Mesothelial cell of epicardium (in vitro differentiated cells): ENCODE measurements at regions not wholly inside any gene's neighbourhood (a gene's known extent, or its start where the extent isn't known, plus 50 kb on each side); places are given as distances from the start of the nearest gene placed in this dataset.

Source experiments
- DNase-seq, 2 experiments: peaks; one replicate each; pipeline ENCODE4 v3.0.0; 2021; ENCODE audit warnings: low spot score in 2 of 2; ENCODE audit not compliant: unreplicated experiment in 2 of 2
- H3K27ac Mint-ChIP-seq: 2 replicates; pipeline ENCODE4 v1.8.0; 2021; ENCODE audit warnings: mixed read lengths
- H3K27me3 Mint-ChIP-seq: 2 replicates; pipeline ENCODE4 v1.8.0; 2021; ENCODE audit warnings: low read depth, mixed read lengths
- H3K36me3 Mint-ChIP-seq: 2 replicates; pipeline ENCODE4 v1.8.0; 2021; ENCODE audit warnings: mixed read lengths
- H3K4me1 Mint-ChIP-seq: 2 replicates; pipeline ENCODE4 v1.8.0; 2021; ENCODE audit warnings: mixed read lengths
- H3K4me3 Mint-ChIP-seq: 2 replicates; pipeline ENCODE4 v1.8.0; 2021; ENCODE audit warnings: mild to moderate bottlenecking, moderate library complexity, mixed read lengths
- H3K9me3 Mint-ChIP-seq: 2 replicates; pipeline ENCODE4 v1.8.0; 2021; ENCODE audit warnings: mixed read lengths
- TF ChIP-seq, protein P1 (sequence below): fragments of 200-600 bp; sonication (generic); IDR thresholded peaks from one replicate; pipeline ENCODE4 v1.5.0; 2021; ENCODE audit warnings: antibody characterized with exemption; ENCODE audit not compliant: unreplicated experiment

DNA sequence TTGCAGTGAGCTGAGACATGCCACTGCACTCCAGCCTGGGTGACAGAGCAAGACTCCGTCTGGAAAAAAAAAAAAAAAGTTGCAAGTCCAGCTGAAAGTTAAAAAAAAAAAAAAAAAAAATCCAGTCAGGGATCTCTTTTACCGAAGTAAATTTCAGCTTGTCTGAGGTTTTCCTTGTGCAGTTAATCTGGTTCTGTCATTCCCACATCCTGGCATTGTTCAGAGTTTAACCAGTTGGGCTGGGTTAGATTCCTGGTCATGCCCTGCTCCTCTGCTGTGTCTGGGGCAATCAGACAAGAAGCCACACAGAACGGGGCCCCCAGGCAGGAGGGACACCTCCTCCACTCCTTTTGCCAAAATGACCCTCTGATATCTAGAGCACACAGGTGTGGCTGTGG, 84.1 kb upstream of the KLHL25 start:
- Mint-ChIP-seq H3K9me3 (no peaks in the 10 kb centered on the region), H3K27ac (no peak overlapping the region), H3K4me3 (no peak overlapping the region), H3K36me3 (no peaks in the 10 kb centered on the region), H3K27me3 (peaks cover 31% of the 10 kb centered on the region), H3K4me1 (peaks cover 2% of the 10 kb centered on the region)
- no peak for DNase-seq
- TF ChIP-seq, protein P1, sequence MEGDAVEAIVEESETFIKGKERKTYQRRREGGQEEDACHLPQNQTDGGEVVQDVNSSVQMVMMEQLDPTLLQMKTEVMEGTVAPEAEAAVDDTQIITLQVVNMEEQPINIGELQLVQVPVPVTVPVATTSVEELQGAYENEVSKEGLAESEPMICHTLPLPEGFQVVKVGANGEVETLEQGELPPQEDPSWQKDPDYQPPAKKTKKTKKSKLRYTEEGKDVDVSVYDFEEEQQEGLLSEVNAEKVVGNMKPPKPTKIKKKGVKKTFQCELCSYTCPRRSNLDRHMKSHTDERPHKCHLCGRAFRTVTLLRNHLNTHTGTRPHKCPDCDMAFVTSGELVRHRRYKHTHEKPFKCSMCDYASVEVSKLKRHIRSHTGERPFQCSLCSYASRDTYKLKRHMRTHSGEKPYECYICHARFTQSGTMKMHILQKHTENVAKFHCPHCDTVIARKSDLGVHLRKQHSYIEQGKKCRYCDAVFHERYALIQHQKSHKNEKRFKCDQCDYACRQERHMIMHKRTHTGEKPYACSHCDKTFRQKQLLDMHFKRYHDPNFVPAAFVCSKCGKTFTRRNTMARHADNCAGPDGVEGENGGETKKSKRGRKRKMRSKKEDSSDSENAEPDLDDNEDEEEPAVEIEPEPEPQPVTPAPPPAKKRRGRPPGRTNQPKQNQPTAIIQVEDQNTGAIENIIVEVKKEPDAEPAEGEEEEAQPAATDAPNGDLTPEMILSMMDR, result no peak

- TF ChIP-seq, protein P1, result no peak
- no peak overlapping the region for H3K4me3 Mint-ChIP-seq
- H3K4me1 Mint-ChIP-seq, result peaks cover 4% of the 10 kb centered on the region
- peaks cover 32% of the 10 kb centered on the region for H3K27me3 Mint-ChIP-seq
- DNase-seq, result no peak
- no peak overlapping the region for H3K27ac Mint-ChIP-seq
- no peaks in the 10 kb centered on the region for H3K9me3 Mint-ChIP-seq
- H3K36me3 Mint-ChIP-seq, result no peaks in the 10 kb centered on the region
Measured at GRCh38 chr15:85879334-85880163, 84.8 kb upstream of the KLHL25 start.

GRCh38 chr15:85880501-85881190, 85.9 kb upstream of the KLHL25 start:
- H3K4me1 Mint-ChIP-seq, result peaks cover 4% of the 10 kb centered on the region
- TF ChIP-seq, protein P1, result no peak
- no peak overlapping the region for H3K27ac Mint-ChIP-seq
- H3K27me3 Mint-ChIP-seq, result peaks cover 35% of the 10 kb centered on the region
- H3K36me3 Mint-ChIP-seq, result no peaks in the 10 kb centered on the region
- no peak for DNase-seq
- H3K4me3 Mint-ChIP-seq, result no peak overlapping the region
- H3K9me3 Mint-ChIP-seq, result no peaks in the 10 kb centered on the region

DNA sequence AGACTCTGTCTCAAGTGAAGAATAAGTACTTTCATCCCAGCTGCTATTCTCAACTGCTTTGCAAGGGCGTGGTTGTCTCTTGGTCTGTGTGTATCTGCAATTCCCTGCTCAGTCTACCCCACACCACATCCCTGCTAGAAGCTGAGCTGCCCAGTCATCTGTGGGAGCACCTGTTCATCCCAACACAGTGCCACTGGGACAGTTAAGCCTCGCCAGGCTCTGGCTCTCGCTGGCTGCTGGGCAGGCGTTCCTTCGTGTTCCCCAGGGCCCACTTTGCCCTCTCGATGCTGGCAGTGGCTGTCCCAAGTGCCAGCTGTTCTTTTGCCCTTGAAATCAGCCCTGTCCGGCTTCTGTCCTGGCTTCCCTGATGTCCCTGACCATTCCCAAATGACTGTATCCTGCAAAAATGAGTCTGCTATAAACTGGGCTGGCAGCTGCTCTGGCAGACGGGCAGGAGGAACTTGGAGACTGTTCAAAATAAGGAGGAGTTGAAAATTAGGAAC, 91.6 kb upstream of the KLHL25 start:
- DNase-seq, result no peak
- Mint-ChIP-seq H3K9me3 (no peaks in the 10 kb centered on the region), H3K36me3 (no peaks in the 10 kb centered on the region), H3K27ac (no peak overlapping the region), H3K4me3 (no peak overlapping the region), H3K27me3 (peaks cover 42% of the 10 kb centered on the region), H3K4me1 (peaks cover 4% of the 10 kb centered on the region)
- TF ChIP-seq, protein P1, result no peak

GRCh38 chr15:85889956-85890619, 95.4 kb upstream of the KLHL25 start:
- H3K27me3 Mint-ChIP-seq, result peaks cover 54% of the 10 kb centered on the region
- no peak overlapping the region for H3K27ac Mint-ChIP-seq
- no peaks in the 10 kb centered on the region for H3K4me1 Mint-ChIP-seq
- H3K36me3 Mint-ChIP-seq, result no peaks in the 10 kb centered on the region
- no peak overlapping the region for H3K4me3 Mint-ChIP-seq
- H3K9me3 Mint-ChIP-seq, result no peaks in the 10 kb centered on the region
- TF ChIP-seq, protein P1, result no peak
- DNase-seq, result no peak
